ENCODE measurements at regions not wholly inside any gene's neighbourhood (a gene's known extent, or its start where the extent isn't known, plus 50 kb on each side); places are given as distances from the start of the nearest gene placed in this dataset.

GRCh38 chr6:74997646-74998045 lies 208.2 kb downstream of the COL12A1 start:
- FAIRE-seq (no peak), ATAC-seq (no peak), DNase-seq (ENCODE audit: extremely low read depth in 1 of 4, low spot score in 3 of 4) (no peak)
- no peaks in the 10 kb centered on the region for H4K20me1 ChIP-seq (replicated peaks; ENCODE audit: control insufficient read depth, insufficient read depth, low read length)
- no peak overlapping the region for H3K4me3 ChIP-seq
- TF ChIP-seq ARHGAP35 (IDR thresholded peaks at IDR 0.05; ENCODE audit: partially characterized antibody) (no peak), CCAR2 (IDR thresholded peaks at IDR 0.05; ENCODE audit: low read depth, low read length) (no peak), TFAM (CRISPR knock-in tag; conservative IDR thresholded peaks at IDR 0.05) (no peak), ZNF384 (IDR thresholded peaks at IDR 0.05; ENCODE audit: low read depth, low read length) (no peak), ZNF780A (CRISPR knock-in tag; IDR thresholded peaks at IDR 0.05) (no peak), ID3 (CRISPR knock-in tag; IDR thresholded peaks at IDR 0.05) (no peak), ID3 (tag; IDR thresholded peaks at IDR 0.05) (no peak), PHTF2 (CRISPR knock-in tag; IDR thresholded peaks at IDR 0.05) (no peak), ATF4 (CRISPR knock-in tag; IDR thresholded peaks at IDR 0.05) (no peak), ZNF140 (CRISPR knock-in tag; IDR thresholded peaks at IDR 0.05) (no peak), NBN (IDR thresholded peaks at IDR 0.05; ENCODE audit: low read depth) (no peak), HDGF (IDR thresholded peaks at IDR 0.05) (no peak), SMARCC2 (IDR thresholded peaks at IDR 0.05; ENCODE audit: low read depth) (no peak), FOXJ2 (tag; IDR thresholded peaks at IDR 0.05) (no peak), ZNF445 (CRISPR knock-in tag; IDR thresholded peaks at IDR 0.05; ENCODE audit: low read depth) (no peak), ZNF77 (CRISPR knock-in tag; IDR thresholded peaks at IDR 0.05) (no peak), FOXP1 (CRISPR knock-in tag; IDR thresholded peaks at IDR 0.05) (no peak)
- TF ChIP-seq, protein P1, sequence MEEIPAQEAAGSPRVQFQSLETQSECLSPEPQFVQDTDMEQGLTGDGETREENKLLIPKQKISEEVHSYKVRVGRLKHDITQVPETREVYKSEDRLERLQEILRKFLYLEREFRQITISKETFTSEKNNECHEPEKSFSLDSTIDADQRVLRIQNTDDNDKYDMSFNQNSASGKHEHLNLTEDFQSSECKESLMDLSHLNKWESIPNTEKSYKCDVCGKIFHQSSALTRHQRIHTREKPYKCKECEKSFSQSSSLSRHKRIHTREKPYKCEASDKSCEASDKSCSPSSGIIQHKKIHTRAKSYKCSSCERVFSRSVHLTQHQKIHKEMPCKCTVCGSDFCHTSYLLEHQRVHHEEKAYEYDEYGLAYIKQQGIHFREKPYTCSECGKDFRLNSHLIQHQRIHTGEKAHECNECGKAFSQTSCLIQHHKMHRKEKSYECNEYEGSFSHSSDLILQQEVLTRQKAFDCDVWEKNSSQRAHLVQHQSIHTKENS (CRISPR knock-in tag; IDR thresholded peaks at IDR 0.05), result no peak
- H3K27ac ChIP-seq (ENCODE audit: extremely low read depth, low read depth, low read length), result no peak overlapping the region
- no peaks in the 10 kb centered on the region for H3K9me1 ChIP-seq (ENCODE audit: control insufficient read depth, insufficient read depth, low read length)
- ChIA-PET POLR2A (no interaction called here), CTCF (ENCODE audit: low intra/inter-chr PET ratio) (no interaction called here)
- BruUV-seq (replicated peaks), result no TSS peak
- no peak overlapping the region for H3K9ac ChIP-seq (ENCODE audit: insufficient read depth in 1 of 2, low read depth in 2 of 2, low read length in 2 of 2)
- WGBS (ENCODE audit: insufficient coverage, low coverage, missing lambda C conversion rate), result 0% methylated on average over 1 of the region's 1 CpG
- H3K79me2 ChIP-seq (ENCODE audit: control insufficient read depth, insufficient read depth, low read length), result no peaks in the 10 kb centered on the region
- intact Hi-C loops (cut with micrococcal nuclease), result no loop called here
- H3K27me3 ChIP-seq (ENCODE audit: control insufficient read depth in 2 of 2, insufficient read depth in 2 of 2, low read length in 2 of 2), result no peaks in the 10 kb centered on the region
- no peaks in the 10 kb centered on the region for H3K36me3 ChIP-seq (ENCODE audit: control insufficient read depth, insufficient read depth, low read length)
- in situ Hi-C loops (cut with MboI), result no loop called here
- no peak overlapping the region for H2AFZ ChIP-seq (ENCODE audit: low read depth, low read length)
- no peak overlapping the region for H3K4me2 ChIP-seq (ENCODE audit: insufficient read depth, low read length)
- no peaks in the 10 kb centered on the region for H3K4me1 ChIP-seq (replicated peaks in 1 of 2; ENCODE audit: control insufficient read depth in 2 of 2, insufficient read depth in 2 of 2, low read length in 2 of 2)
- H3K9me3 ChIP-seq (replicated peaks; ENCODE audit: control insufficient read depth, insufficient read depth, low read depth, low read length), result no peaks in the 10 kb centered on the region

Measured in K562 (cell line).